Glomerular visceral epithelial cell (primary cell): ENCODE measurements at regions not wholly inside any gene's neighbourhood (a gene's known extent, or its start where the extent isn't known, plus 50 kb on each side); places are given as distances from the start of the nearest gene placed in this dataset.

Experiments used
- DNase-seq: peaks from one replicate; pipeline ENCODE4 v3.0.0-alpha.2; 2016; ENCODE audit errors: extremely low spot score

GRCh38 chr4:36944232-36944631 lies 300.3 kb upstream of the NWD2 start:
- DNase-seq = no peak

GRCh38 chr4:36961420-36961819 lies 283.1 kb upstream of the NWD2 start:
- no peak for DNase-seq

GRCh38 chr4:36966756-36967460 lies 277.6 kb upstream of the NWD2 start:
- no peak for DNase-seq

GRCh38 chr4:36979533-36979932 lies 265.0 kb upstream of the NWD2 start:
- no peak for DNase-seq

GRCh38 chr4:36990128-36990872 lies 254.2 kb upstream of the NWD2 start:
- DNase-seq = no peak

GRCh38 chr4:36997727-36998126 lies 246.8 kb upstream of the NWD2 start:
- DNase-seq = no peak

GRCh38 chr4:37000281-37000680 lies 244.3 kb upstream of the NWD2 start:
- no peak for DNase-seq

- DNase-seq = no peak
Measured at GRCh38 chr4:37001688-37002436, 242.7 kb upstream of the NWD2 start.

GRCh38 chr4:37002625-37003024 lies 241.9 kb upstream of the NWD2 start:
- no peak for DNase-seq

GRCh38 chr4:37008199-37008598 lies 236.3 kb upstream of the NWD2 start:
- DNase-seq = no peak

GRCh38 chr4:37014584-37014983 lies 230.0 kb upstream of the NWD2 start:
- DNase-seq = no peak

GRCh38 chr4:37015391-37015790 lies 229.2 kb upstream of the NWD2 start:
- DNase-seq = no peak

GRCh38 chr4:37023504-37023903 lies 221.0 kb upstream of the NWD2 start:
- no peak for DNase-seq

- DNase-seq = no peak
Measured at GRCh38 chr4:37023996-37024395, 220.5 kb upstream of the NWD2 start.

GRCh38 chr4:37040816-37041215 lies 203.7 kb upstream of the NWD2 start:
- no peak for DNase-seq

- no peak for DNase-seq
Measured at GRCh38 chr4:37043342-37043741, 201.2 kb upstream of the NWD2 start.

- DNase-seq = no peak
Measured at GRCh38 chr4:37051111-37051510, 193.4 kb upstream of the NWD2 start.

- no peak for DNase-seq
Measured at GRCh38 chr4:37051866-37052265, 192.7 kb upstream of the NWD2 start.

- DNase-seq = no peak
Measured at GRCh38 chr4:37054531-37055077, 189.9 kb upstream of the NWD2 start.

- DNase-seq = no peak
Measured at GRCh38 chr4:37058826-37059225, 185.7 kb upstream of the NWD2 start.

GRCh38 chr4:37066159-37066558 lies 178.4 kb upstream of the NWD2 start:
- DNase-seq = no peak

- DNase-seq = no peak
Measured at GRCh38 chr4:37068580-37068979, 176.0 kb upstream of the NWD2 start.
